D341Med (cell line): ENCODE measurements at regions not wholly inside any gene's neighbourhood (a gene's known extent, or its start where the extent isn't known, plus 50 kb on each side); places are given as distances from the start of the nearest gene placed in this dataset.

Experiments
- DNase-seq: peaks from one replicate; pipeline ENCODE4 v3.0.0; 2012; ENCODE audit warnings: low spot score

- DNase-seq = no peak
Measured at GRCh38 chr20:58565461-58566175, 50.4 kb upstream of the APCDD1L start.
